GM21576 (cell line): ENCODE measurements at regions not wholly inside any gene's neighbourhood (a gene's known extent, or its start where the extent isn't known, plus 50 kb on each side); places are given as distances from the start of the nearest gene placed in this dataset.
"Not testable (repeated sequence)": the region's sequence is repeated elsewhere in the genome, so short reads cannot be mapped to it uniquely, and the experiment has no call there.

Experiments
- ATAC-seq: cut with Tn5 transposase; IDR thresholded peaks from one replicate; pipeline ENCODE4 v1.9.1; 2021; ENCODE audit warnings: mild to moderate bottlenecking, moderate library complexity; ENCODE audit not compliant: unreplicated experiment

DNA sequence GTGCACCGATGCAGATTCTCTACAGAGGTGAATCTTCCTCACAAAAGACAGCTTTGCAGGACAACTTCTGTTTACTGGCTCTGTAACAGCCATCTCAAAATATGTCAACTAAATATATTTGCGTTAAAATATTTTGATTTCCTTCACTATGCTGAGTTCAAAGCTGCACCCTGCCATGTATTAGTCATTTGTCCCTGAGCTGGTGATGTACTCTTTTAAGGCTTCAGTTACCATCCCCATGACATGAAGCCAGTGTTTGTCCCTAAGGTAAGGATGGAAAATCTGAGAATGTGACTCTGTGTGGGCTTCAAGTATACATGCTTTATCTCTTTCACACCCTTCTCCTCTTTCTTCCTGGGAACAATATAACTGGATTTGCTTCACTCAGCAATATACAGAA, 70.2 kb upstream of the BTG3 start:
- ATAC-seq, result no peak

GRCh38 chr21:17679002-17679600, 66.4 kb upstream of the BTG3 start:
- ATAC-seq, result peak; percentile 87

GRCh38 chr21:17676930-17677329, 64.2 kb upstream of the BTG3 start:
- not testable (repeated sequence) for ATAC-seq

GRCh38 chr21:17674106-17674505, 61.4 kb upstream of the BTG3 start:
- ATAC-seq, result no peak

DNA sequence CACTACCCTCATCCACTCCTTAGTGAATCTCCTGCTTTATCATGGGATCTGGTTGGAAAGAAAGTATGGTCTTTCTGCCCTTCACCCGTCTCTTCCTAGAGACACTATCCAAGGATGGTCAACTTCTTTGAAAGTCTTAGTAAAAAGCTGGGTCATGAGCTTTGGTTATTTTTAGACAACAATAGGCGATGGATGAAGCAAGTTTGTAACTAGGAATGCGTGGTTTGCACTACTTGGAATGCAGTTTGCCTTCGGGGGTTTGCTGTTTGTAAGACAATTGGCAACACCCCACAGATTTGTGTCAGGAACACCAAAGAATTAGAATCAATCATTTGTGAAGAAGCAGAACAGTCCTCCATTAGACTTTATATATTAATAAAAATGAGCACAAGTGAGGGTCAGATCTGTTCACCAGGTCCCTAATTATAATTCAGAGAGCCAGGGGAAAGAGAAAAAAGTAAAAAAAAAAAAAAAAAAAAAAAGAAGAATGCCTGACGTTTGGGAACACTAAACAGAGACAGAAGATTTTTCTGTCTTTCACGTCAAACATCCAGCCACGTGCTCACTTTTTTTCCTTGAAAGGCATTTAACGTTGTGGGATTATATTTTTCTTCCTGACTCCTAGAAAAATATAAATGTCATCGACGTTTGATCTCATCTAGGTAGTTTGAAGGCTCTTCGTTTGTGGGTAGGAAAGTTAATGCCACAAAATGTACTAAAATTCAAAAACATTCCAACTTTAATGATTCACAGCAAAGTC, 60.7 kb upstream of the BTG3 start:
- ATAC-seq, result no peak

DNA sequence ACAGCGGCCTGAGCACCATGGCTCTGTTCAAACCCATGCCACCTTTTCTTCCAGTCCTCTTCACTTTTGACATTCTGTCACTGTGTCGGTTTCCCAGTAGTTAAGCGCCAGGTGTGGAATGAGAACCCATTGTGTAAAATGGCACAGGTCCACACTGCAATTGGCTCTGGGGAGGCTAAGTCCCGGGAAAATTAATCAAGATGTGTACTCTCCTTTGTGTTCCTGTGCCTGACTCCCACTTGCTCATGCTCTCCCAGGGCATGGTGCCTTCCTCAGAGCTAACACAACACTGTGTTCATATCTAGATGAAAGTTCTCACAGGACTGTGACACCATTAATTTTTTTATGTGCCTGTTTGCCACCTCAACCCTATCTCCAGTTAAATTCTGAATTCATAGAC, 59.0 kb upstream of the BTG3 start:
- no peak for ATAC-seq

DNA sequence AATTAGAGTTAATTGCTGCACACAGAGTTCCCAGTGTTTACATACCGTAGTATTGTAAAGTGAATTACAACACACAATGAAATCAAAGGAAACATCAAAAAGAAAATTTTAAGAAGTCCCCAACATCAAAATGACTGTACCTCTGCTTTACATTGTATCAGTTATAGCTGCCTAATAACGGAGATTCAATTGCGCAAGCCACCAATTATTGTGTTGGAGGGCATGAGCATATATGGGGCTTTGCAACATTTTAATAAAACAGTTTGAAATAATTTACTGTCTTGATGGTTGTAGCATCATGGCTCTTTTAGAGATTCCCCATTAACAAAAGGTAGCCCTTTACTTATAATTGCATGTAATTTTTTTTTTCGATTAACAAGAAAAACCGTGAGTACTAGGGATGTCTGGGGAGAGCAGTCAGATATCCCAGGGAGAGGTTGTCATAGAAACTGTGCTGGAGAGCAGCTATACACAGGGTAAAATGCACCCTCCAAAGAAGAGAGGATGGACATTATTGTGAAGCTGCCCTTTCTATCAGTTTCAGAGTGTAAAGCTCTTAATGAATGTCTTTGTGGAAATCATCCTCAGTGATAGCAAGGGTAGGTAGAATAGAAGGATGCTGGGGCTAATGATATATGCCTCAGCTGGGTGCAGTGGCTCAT, 55.9 kb upstream of the BTG3 start:
- ATAC-seq, result no peak

GRCh38 chr21:17667256-17667655, 54.6 kb upstream of the BTG3 start:
- ATAC-seq, result no peak
